ENCODE measurements at regions not wholly inside any gene's neighbourhood (a gene's known extent, or its start where the extent isn't known, plus 50 kb on each side); places are given as distances from the start of the nearest gene placed in this dataset.

DNA sequence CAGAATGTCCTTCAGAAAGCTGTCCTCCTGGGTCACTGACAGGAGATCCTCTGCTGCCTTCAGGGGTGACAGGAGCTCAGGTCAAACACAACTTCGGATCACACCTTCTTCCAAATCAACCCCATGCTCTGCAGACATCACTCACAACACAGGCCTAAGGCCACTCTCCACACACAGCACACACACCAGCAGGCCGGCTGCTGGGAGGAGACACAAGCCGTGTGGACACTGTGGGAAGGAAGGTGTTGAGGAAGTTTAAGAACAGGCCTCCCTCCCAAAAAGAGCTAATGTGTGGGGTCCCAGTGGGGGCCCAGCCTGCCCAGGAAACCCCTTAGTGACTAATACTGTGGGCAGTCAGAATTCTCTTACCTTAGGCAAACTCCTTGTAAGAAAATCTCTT lies 290.3 kb upstream of the ID2 start (continued):
- TF ChIP-seq, protein P1, sequence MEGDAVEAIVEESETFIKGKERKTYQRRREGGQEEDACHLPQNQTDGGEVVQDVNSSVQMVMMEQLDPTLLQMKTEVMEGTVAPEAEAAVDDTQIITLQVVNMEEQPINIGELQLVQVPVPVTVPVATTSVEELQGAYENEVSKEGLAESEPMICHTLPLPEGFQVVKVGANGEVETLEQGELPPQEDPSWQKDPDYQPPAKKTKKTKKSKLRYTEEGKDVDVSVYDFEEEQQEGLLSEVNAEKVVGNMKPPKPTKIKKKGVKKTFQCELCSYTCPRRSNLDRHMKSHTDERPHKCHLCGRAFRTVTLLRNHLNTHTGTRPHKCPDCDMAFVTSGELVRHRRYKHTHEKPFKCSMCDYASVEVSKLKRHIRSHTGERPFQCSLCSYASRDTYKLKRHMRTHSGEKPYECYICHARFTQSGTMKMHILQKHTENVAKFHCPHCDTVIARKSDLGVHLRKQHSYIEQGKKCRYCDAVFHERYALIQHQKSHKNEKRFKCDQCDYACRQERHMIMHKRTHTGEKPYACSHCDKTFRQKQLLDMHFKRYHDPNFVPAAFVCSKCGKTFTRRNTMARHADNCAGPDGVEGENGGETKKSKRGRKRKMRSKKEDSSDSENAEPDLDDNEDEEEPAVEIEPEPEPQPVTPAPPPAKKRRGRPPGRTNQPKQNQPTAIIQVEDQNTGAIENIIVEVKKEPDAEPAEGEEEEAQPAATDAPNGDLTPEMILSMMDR (IDR thresholded peaks at IDR 0.05 in 2 of 3, conservative IDR thresholded peaks at IDR 0.05 in 1 of 3; ENCODE audit: borderline replicate concordance in 1 of 3, insufficient read depth in 1 of 3, low read depth in 2 of 3, low read length in 2 of 3): no peak
- no peak for TF ChIP-seq EZH2phosphoT487 (IDR thresholded peaks at IDR 0.05; ENCODE audit: borderline replicate concordance)
- TF ChIP-seq CBX3 (IDR thresholded peaks at IDR 0.05; ENCODE audit: low read depth): no peak
- TF ChIP-seq, protein P2, sequence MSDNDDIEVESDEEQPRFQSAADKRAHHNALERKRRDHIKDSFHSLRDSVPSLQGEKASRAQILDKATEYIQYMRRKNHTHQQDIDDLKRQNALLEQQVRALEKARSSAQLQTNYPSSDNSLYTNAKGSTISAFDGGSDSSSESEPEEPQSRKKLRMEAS (IDR thresholded peaks at IDR 0.05): no peak
- TF ChIP-seq TCF7L2 (IDR thresholded peaks at IDR 0.05; ENCODE audit: borderline replicate concordance, extremely low read depth, insufficient read depth, insufficient read length): no peak
- TF ChIP-seq, protein P3, sequence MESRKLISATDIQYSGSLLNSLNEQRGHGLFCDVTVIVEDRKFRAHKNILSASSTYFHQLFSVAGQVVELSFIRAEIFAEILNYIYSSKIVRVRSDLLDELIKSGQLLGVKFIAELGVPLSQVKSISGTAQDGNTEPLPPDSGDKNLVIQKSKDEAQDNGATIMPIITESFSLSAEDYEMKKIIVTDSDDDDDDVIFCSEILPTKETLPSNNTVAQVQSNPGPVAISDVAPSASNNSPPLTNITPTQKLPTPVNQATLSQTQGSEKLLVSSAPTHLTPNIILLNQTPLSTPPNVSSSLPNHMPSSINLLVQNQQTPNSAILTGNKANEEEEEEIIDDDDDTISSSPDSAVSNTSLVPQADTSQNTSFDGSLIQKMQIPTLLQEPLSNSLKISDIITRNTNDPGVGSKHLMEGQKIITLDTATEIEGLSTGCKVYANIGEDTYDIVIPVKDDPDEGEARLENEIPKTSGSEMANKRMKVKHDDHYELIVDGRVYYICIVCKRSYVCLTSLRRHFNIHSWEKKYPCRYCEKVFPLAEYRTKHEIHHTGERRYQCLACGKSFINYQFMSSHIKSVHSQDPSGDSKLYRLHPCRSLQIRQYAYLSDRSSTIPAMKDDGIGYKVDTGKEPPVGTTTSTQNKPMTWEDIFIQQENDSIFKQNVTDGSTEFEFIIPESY (IDR thresholded peaks at IDR 0.05; ENCODE audit: extremely low read depth, insufficient replicate concordance, low read length): no peak
- no peak for TF ChIP-seq ZFX (IDR thresholded peaks at IDR 0.05)
- no peak for TF ChIP-seq ZNF274 (IDR thresholded peaks at IDR 0.05; ENCODE audit: low read depth, low read length)
- no peak for TF ChIP-seq JUND (IDR thresholded peaks at IDR 0.05)
